ENCODE measurements at regions not wholly inside any gene's neighbourhood (a gene's known extent, or its start where the extent isn't known, plus 50 kb on each side); places are given as distances from the start of the nearest gene placed in this dataset.

DNA sequence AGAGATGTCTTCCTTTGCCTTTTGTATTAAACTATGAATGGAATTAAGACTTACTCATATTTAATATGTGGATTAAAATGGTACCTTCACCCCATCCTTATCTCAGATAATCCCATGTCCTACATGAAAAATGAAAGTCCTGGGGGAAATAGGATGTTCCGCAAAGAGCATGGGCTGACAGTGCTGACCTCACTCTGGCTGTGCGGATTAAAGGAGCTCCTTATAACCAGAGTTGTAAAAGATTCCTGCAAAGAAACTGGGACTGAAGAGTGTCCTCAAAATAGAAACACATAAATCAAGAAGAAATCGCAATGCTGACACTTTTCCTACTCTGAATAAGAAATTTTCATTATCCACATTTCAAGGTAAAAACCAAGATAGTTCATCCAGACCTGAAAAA lies 384.5 kb downstream of the LIG4 start:
- H3K27ac ChIP-seq: no peak overlapping the region
- no peaks in the 10 kb centered on the region for H3K36me3 ChIP-seq
- 76 to 91% methylated on average over 3 of the region's 3 CpGs for WGBS, 2 donors
- intact Hi-C loops (cut with DNase I): no loop called here
- H3K4me3 ChIP-seq: no peak overlapping the region
- H3K27me3 ChIP-seq: no peaks in the 10 kb centered on the region
- no peak for DNase-seq
- H3K9me3 ChIP-seq: peaks cover 0 to 8% (median 0%) of the 10 kb centered on the region in 3 donors
- TF ChIP-seq, protein P1, sequence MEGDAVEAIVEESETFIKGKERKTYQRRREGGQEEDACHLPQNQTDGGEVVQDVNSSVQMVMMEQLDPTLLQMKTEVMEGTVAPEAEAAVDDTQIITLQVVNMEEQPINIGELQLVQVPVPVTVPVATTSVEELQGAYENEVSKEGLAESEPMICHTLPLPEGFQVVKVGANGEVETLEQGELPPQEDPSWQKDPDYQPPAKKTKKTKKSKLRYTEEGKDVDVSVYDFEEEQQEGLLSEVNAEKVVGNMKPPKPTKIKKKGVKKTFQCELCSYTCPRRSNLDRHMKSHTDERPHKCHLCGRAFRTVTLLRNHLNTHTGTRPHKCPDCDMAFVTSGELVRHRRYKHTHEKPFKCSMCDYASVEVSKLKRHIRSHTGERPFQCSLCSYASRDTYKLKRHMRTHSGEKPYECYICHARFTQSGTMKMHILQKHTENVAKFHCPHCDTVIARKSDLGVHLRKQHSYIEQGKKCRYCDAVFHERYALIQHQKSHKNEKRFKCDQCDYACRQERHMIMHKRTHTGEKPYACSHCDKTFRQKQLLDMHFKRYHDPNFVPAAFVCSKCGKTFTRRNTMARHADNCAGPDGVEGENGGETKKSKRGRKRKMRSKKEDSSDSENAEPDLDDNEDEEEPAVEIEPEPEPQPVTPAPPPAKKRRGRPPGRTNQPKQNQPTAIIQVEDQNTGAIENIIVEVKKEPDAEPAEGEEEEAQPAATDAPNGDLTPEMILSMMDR (IDR thresholded peaks at IDR 0.05): no peak
- no peak for TF ChIP-seq POLR2A (IDR thresholded peaks at IDR 0.05)
- no peaks in the 10 kb centered on the region for H3K4me1 ChIP-seq

DNA sequence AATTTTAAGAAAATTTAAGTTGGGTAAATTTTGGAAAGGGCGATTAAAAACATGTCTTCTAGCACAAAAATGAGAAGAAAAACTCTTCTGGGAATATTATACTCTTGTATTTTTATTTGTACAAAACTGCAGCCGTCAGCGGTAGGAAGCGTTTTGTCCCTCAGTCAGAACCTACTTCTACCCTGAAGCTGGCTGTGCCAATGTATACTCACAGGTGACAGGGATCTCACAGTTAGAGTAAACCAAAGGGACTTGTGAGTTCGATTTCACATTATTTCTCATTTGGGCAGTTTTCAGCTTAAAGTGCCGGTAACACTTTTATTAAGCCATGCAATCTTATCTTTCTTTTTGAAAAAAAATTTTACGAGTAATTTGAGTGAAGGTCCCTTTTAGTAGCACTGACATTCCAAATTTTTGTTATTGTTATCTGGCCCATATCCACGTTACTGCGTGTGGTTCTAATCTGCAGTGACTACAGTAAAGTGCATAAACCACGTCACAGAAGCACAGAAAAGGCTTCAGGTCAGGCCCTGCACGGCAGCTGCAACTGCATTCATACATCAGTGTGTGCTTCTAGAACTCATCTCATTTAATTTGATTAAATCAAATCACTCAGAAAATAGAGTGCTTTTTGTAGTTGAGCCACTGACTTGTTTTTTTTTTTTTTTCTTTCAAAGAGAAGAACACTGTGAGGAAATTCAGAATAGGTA lies 387.3 kb downstream of the LIG4 start:
- Histone ChIP-seq H3K27me3 (no peaks in the 10 kb centered on the region), H3K27ac (no peak overlapping the region), H3K4me1 (no peaks in the 10 kb centered on the region), H3K36me3 (no peaks in the 10 kb centered on the region), H3K4me3 (no peak overlapping the region), H3K9me3 (peaks cover 0 to 5% (median 0%) of the 10 kb centered on the region in 3 donors)
- DNase-seq: no peak
- no peak for TF ChIP-seq POLR2A (IDR thresholded peaks at IDR 0.05)
- TF ChIP-seq, protein P1 (IDR thresholded peaks at IDR 0.05): no peak
- intact Hi-C loops (cut with DNase I): no loop called here
- 60 to 71% methylated on average over 11 of the region's 11 CpGs for WGBS, 2 donors

DNA sequence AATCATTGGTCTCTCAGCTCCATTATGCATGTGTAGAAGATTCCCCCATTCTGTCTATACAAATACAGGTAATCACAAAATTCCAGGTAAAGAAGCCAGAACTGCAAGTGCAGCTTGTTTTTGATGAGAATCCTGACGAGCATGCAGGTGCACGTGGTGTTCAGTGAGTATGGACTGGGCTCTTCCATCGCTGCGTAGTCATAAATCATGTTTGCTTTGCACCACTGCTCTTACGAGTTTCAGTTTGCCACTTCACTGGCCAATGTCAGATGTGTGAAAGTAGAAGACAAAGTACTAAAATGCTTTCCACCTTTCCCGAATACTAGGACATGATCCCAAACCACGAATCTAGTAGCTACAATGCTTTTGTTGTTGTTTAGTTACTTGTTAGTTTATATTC lies 390.7 kb downstream of the LIG4 start:
- intact Hi-C loops (cut with DNase I): no loop called here
- no peak for TF ChIP-seq POLR2A (IDR thresholded peaks at IDR 0.05)
- TF ChIP-seq, protein P1 (IDR thresholded peaks at IDR 0.05): no peak
- Histone ChIP-seq H3K4me1 (no peaks in the 10 kb centered on the region), H3K36me3 (no peaks in the 10 kb centered on the region), H3K9me3 (no peaks in the 10 kb centered on the region), H3K27ac (no peak overlapping the region), H3K27me3 (no peaks in the 10 kb centered on the region), H3K4me3 (no peak overlapping the region)
- no peak for DNase-seq
- 66 to 78% methylated on average over 7 of the region's 7 CpGs for WGBS, 2 donors

DNA sequence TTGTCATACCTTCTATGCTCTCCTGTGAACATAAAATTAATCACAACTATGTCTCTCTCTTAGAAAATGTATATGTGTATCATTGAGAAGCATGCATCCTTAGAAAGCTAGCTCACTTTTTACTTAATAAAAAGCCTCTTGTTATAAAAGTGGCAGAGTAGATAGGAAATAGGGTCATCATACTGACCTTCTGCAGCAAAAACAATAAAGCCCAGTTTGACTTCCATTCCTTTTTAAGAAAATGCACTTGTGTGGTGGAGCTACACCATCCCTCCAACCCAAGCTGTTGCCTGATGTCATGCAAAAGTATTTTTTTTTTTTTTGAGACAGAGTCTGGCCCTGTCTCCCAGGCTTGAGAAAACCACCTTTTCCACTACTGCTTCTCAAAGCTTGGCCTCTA lies 393.3 kb downstream of the LIG4 start:
- Histone ChIP-seq H3K36me3 (no peaks in the 10 kb centered on the region), H3K27me3 (no peaks in the 10 kb centered on the region), H3K4me3 (no peak overlapping the region), H3K9me3 (no peaks in the 10 kb centered on the region), H3K27ac (no peak overlapping the region), H3K4me1 (no peaks in the 10 kb centered on the region)
- no peak for DNase-seq
- intact Hi-C loops (cut with DNase I): no loop called here
- TF ChIP-seq, protein P1 (IDR thresholded peaks at IDR 0.05): no peak
- TF ChIP-seq POLR2A (IDR thresholded peaks at IDR 0.05): no peak

DNA sequence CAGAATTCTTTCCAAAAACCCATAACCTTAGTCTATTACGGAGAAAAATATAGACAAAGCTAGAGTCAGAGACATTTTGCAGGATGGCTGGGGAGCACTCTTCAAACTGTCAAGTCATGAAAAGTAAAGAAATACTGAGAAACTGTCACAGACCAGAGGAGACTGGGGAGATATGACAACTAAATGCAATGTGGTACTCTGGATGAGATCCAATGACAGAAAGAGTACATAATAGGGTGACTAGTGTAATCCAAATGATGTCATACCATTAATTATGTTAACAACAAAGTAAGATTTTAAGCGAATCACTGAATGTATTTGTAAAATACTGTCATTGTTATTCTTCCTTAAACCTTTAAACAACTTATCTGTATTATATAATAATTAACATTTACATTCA lies 393.8 kb downstream of the LIG4 start:
- Histone ChIP-seq H3K27me3 (no peaks in the 10 kb centered on the region), H3K27ac (no peak overlapping the region), H3K9me3 (no peaks in the 10 kb centered on the region), H3K4me1 (no peaks in the 10 kb centered on the region), H3K36me3 (no peaks in the 10 kb centered on the region), H3K4me3 (no peak overlapping the region)
- TF ChIP-seq, protein P1 (IDR thresholded peaks at IDR 0.05): no peak
- TF ChIP-seq POLR2A (IDR thresholded peaks at IDR 0.05): no peak
- no peak for DNase-seq
- 80 to 82% methylated on average over 2 of the region's 2 CpGs for WGBS, 2 donors
- intact Hi-C loops (cut with DNase I): no loop called here
